Karpas-422 (cell line): ENCODE measurements at regions not wholly inside any gene's neighbourhood (a gene's known extent, or its start where the extent isn't known, plus 50 kb on each side); places are given as distances from the start of the nearest gene placed in this dataset.
"Not testable (repeated sequence)": the region's sequence is repeated elsewhere in the genome, so short reads cannot be mapped to it uniquely, and the experiment has no call there.

Source experiments
- DNase-seq: peaks from one replicate; pipeline ENCODE4 v3.0.0-alpha.2; 2015
- H2AFZ ChIP-seq: fragments of 200-600 bp; sonication (generic); 2 replicates; pipeline ENCODE4 v1.6.1; 2014; ENCODE audit warnings: antibody characterized with exemption, low read length, mixed read lengths
- H3K27ac ChIP-seq: fragments of 200-600 bp; sonication (generic); 2 replicates; pipeline ENCODE4 v1.5.1; 2014; ENCODE audit warnings: mild to moderate bottlenecking, low read length, moderate library complexity
- H3K27me3 ChIP-seq: fragments of 200-600 bp; sonication (generic); 2 replicates; pipeline ENCODE4 v1.6.1; 2014; ENCODE audit warnings: low read length, mixed read lengths
- H3K36me3 ChIP-seq: fragments of 200-600 bp; sonication (generic); 2 replicates; pipeline ENCODE4 v1.6.1; 2014; ENCODE audit warnings: low read length, mixed read lengths; ENCODE audit not compliant: insufficient read depth
- H3K4me1 ChIP-seq: fragments of 200-600 bp; sonication (generic); 2 replicates; pipeline ENCODE4 v1.6.1; 2014; ENCODE audit warnings: mild to moderate bottlenecking, low read length, mixed read lengths
- H3K4me2 ChIP-seq: fragments of 200-600 bp; sonication (generic); 2 replicates; pipeline ENCODE4 v1.6.1; 2014; ENCODE audit warnings: low read length, low read depth, mild to moderate bottlenecking; ENCODE audit not compliant: poor library complexity, severe bottlenecking
- H3K4me3 ChIP-seq: fragments of 200-600 bp; sonication (generic); 2 replicates; pipeline ENCODE4 v1.5.1; 2014; ENCODE audit warnings: mild to moderate bottlenecking, antibody characterized with exemption, low read length, mixed read lengths
- H3K79me2 ChIP-seq: fragments of 200-600 bp; sonication (generic); 2 replicates; pipeline ENCODE4 v1.6.1; 2014; ENCODE audit warnings: mild to moderate bottlenecking, low read length, mixed read lengths
- H3K9ac ChIP-seq: fragments of 200-600 bp; sonication (generic); 2 replicates; pipeline ENCODE4 v1.6.0; 2014; ENCODE audit warnings: low read length
- H3K9me2 ChIP-seq: fragments of 200-600 bp; sonication (generic), shearing (Covaris generic); replicated peaks from 2 replicates; pipeline ENCODE4 v1.6.0; 2014; ENCODE audit warnings: mild to moderate bottlenecking, low read length, moderate library complexity; ENCODE audit not compliant: insufficient read depth
- H3K9me3 ChIP-seq: fragments of 300-700, 200-600 bp; sonication (generic); 2 replicates; pipeline ENCODE4 v1.6.1; 2014; ENCODE audit warnings: low read length, mixed read lengths
- H4K20me1 ChIP-seq: fragments of 200-600 bp; sonication (generic); 2 replicates; pipeline ENCODE4 v1.6.1; 2014; ENCODE audit warnings: mild to moderate bottlenecking, antibody characterized with exemption, low read length, low read depth; ENCODE audit not compliant: insufficient read depth

- Histone ChIP-seq H3K27ac (no peak overlapping the region), H3K9me3 (peaks cover 17% of the 10 kb centered on the region; the same call in 1 of the 2 replicates), H2AFZ (no peak overlapping the region), H4K20me1 (no peaks in the 10 kb centered on the region), H3K27me3 (no peaks in the 10 kb centered on the region), H3K9me2 (no peaks in the 10 kb centered on the region), H3K4me1 (no peaks in the 10 kb centered on the region), H3K9ac (no peak overlapping the region), H3K36me3 (no peaks in the 10 kb centered on the region), H3K4me2 (no peak overlapping the region), H3K4me3 (no peak overlapping the region), H3K79me2 (no peaks in the 10 kb centered on the region)
- no peak for DNase-seq
These were observed 673.3 kb downstream of the BRINP3 start for GRCh38 chr1:189804352-189804751.

DNA sequence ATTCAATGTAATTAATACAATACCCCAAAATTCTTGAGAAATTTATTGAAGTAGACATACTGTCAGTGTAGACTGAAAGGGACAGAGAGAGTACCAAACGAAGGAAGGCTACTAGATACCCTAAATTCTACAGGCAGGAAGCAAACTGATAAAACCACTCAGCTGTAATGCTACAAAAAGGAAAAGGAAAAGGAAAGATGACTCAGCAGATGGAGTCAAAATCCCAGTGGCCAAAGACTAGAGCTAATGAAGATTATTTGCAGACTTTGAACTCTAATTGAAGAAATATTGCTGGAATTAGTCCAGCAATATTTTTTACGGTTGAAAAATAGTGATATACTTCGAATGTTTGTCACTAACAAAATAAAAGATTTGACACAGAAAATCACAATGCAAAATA lies 671.9 kb downstream of the BRINP3 start:
- Histone ChIP-seq H3K27ac (no peak overlapping the region), H3K4me1 (no peaks in the 10 kb centered on the region), H3K36me3 (no peaks in the 10 kb centered on the region), H3K4me3 (no peak overlapping the region), H3K79me2 (no peaks in the 10 kb centered on the region), H3K9ac (no peak overlapping the region), H3K27me3 (no peaks in the 10 kb centered on the region), H3K9me3 (peaks cover 11% of the 10 kb centered on the region), H3K9me2 (no peaks in the 10 kb centered on the region), H3K4me2 (no peak overlapping the region), H4K20me1 (no peaks in the 10 kb centered on the region), H2AFZ (no peak overlapping the region)
- no peak for DNase-seq

- not testable (repeated sequence) for H3K27me3 ChIP-seq, H4K20me1 ChIP-seq, H2AFZ ChIP-seq, H3K79me2 ChIP-seq, H3K4me2 ChIP-seq, H3K9ac ChIP-seq, H3K4me3 ChIP-seq, H3K9me2 ChIP-seq, H3K36me3 ChIP-seq, H3K27ac ChIP-seq, DNase-seq, H3K4me1 ChIP-seq, H3K9me3 ChIP-seq
These were observed 667.0 kb downstream of the BRINP3 start for GRCh38 chr1:189810639-189811038.

- no peaks in the 10 kb centered on the region for H3K36me3 ChIP-seq
- no peaks in the 10 kb centered on the region for H3K9me2 ChIP-seq
- no peaks in the 10 kb centered on the region for H3K27me3 ChIP-seq
- H3K27ac ChIP-seq, result no peak overlapping the region
- H3K4me2 ChIP-seq, result no peak overlapping the region
- H3K9me3 ChIP-seq, result peaks cover 12% of the 10 kb centered on the region
- H3K4me3 ChIP-seq, result no peak overlapping the region
- no peaks in the 10 kb centered on the region for H3K4me1 ChIP-seq
- H3K9ac ChIP-seq, result no peak overlapping the region
- H3K79me2 ChIP-seq, result no peaks in the 10 kb centered on the region
- H4K20me1 ChIP-seq, result no peaks in the 10 kb centered on the region
- DNase-seq, result no peak
- no peak overlapping the region for H2AFZ ChIP-seq
These were observed 665.7 kb downstream of the BRINP3 start for GRCh38 chr1:189811960-189812359.

DNA sequence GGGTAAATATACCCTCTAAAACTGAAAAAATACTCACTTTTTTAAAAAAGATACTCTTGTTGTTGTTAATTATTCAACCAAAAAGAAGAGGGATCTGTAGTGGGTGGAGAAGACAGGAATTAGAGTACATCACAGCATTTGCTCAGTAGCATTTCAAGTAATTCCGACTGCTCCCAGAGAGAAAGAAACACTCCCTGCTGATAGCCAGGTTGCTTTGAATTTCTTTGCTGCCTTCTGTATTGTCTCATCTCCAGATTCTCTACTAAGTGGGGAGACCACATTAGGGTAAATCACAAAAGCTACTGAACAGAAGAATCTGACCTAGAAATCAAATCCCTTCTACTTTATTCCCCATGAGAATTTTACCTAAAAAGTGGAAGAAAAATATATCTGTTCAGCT lies 661.1 kb downstream of the BRINP3 start:
- Histone ChIP-seq H3K27ac (no peak overlapping the region), H2AFZ (no peak overlapping the region), H3K79me2 (no peaks in the 10 kb centered on the region), H3K27me3 (no peaks in the 10 kb centered on the region), H4K20me1 (no peaks in the 10 kb centered on the region), H3K9ac (no peak overlapping the region), H3K36me3 (no peaks in the 10 kb centered on the region), H3K9me3 (peaks cover 18% of the 10 kb centered on the region), H3K4me1 (no peaks in the 10 kb centered on the region), H3K9me2 (no peaks in the 10 kb centered on the region), H3K4me3 (no peak overlapping the region), H3K4me2 (no peak overlapping the region)
- DNase-seq, result no peak

DNA sequence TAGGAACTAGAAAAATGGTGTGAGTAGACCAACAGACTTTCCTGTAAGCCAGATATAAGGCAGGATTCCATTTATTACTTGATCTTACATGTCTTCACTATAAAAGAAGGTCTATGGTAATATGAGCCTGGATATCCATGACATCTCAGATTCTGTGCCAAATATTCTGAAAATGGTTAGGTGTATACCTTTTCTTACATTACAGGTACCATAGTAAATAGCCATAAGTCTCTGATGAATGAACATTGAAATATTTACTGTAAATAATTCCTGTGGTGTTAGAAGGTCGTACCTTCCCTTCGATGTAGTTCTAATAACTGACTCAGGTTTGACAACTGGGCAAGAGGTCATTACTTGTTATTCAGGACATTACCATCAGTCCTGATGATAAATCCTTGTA lies 657.9 kb downstream of the BRINP3 start:
- Histone ChIP-seq H3K79me2 (no peaks in the 10 kb centered on the region), H3K9ac (no peak overlapping the region), H3K9me2 (no peaks in the 10 kb centered on the region), H3K27ac (no peak overlapping the region), H2AFZ (no peak overlapping the region), H3K27me3 (no peaks in the 10 kb centered on the region), H3K4me3 (no peak overlapping the region), H3K9me3 (peaks cover 27% of the 10 kb centered on the region), H4K20me1 (no peaks in the 10 kb centered on the region), H3K4me2 (no peak overlapping the region), H3K4me1 (no peaks in the 10 kb centered on the region), H3K36me3 (no peaks in the 10 kb centered on the region)
- no peak for DNase-seq

GRCh38 chr1:189821833-189822232 lies 655.8 kb downstream of the BRINP3 start:
- DNase-seq, result no peak
- no peak overlapping the region for H3K4me3 ChIP-seq
- no peak overlapping the region for H3K27ac ChIP-seq
- no peaks in the 10 kb centered on the region for H3K4me1 ChIP-seq
- no peaks in the 10 kb centered on the region for H4K20me1 ChIP-seq
- no peak overlapping the region for H2AFZ ChIP-seq
- no peaks in the 10 kb centered on the region for H3K9me2 ChIP-seq
- H3K9ac ChIP-seq, result no peak overlapping the region
- H3K36me3 ChIP-seq, result no peaks in the 10 kb centered on the region
- H3K4me2 ChIP-seq, result no peak overlapping the region
- H3K79me2 ChIP-seq, result no peaks in the 10 kb centered on the region
- peaks cover 23% of the 10 kb centered on the region for H3K9me3 ChIP-seq
- no peaks in the 10 kb centered on the region for H3K27me3 ChIP-seq

- H2AFZ ChIP-seq, result no peak overlapping the region
- H3K9ac ChIP-seq, result no peak overlapping the region
- no peaks in the 10 kb centered on the region for H3K4me1 ChIP-seq
- no peaks in the 10 kb centered on the region for H3K79me2 ChIP-seq
- H3K27ac ChIP-seq, result no peak overlapping the region
- no peaks in the 10 kb centered on the region for H3K36me3 ChIP-seq
- H3K9me3 ChIP-seq, result peaks cover 23% of the 10 kb centered on the region
- H3K27me3 ChIP-seq, result no peaks in the 10 kb centered on the region
- no peaks in the 10 kb centered on the region for H3K9me2 ChIP-seq
- DNase-seq, result no peak
- no peak overlapping the region for H3K4me3 ChIP-seq
- H4K20me1 ChIP-seq, result no peaks in the 10 kb centered on the region
- no peak overlapping the region for H3K4me2 ChIP-seq
These were observed 642.9 kb downstream of the BRINP3 start for GRCh38 chr1:189834813-189835212.

DNA sequence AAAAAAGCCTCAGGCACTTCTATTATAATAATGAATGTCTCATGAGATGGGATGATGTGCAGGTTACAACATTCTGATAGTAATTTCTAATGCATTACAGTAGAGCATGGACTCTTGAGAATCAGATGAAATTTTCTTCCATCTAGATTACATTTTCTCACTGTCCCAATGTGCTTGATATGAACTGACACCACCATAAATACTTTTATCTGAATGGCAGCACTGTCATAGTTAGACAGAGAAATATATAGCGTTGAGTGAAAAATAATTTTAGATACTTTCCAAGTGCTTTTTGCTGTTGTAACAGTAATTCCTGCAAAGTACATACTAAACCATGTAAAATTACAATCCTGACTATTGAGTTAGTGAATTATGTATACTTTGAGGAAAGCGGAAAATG lies 630.1 kb downstream of the BRINP3 start:
- peaks cover 41% of the 10 kb centered on the region for H3K9me3 ChIP-seq
- H4K20me1 ChIP-seq, result no peaks in the 10 kb centered on the region
- no peaks in the 10 kb centered on the region for H3K79me2 ChIP-seq
- no peak overlapping the region for H3K9ac ChIP-seq
- H3K36me3 ChIP-seq, result no peaks in the 10 kb centered on the region
- DNase-seq, result no peak
- no peak overlapping the region; the same call in 1 of the 2 replicates for H2AFZ ChIP-seq
- no peak overlapping the region for H3K27ac ChIP-seq
- no peak overlapping the region for H3K4me3 ChIP-seq
- no peaks in the 10 kb centered on the region for H3K4me1 ChIP-seq
- no peaks in the 10 kb centered on the region for H3K27me3 ChIP-seq
- no peak overlapping the region for H3K4me2 ChIP-seq
- H3K9me2 ChIP-seq, result no peaks in the 10 kb centered on the region
